K562 (cell line): ENCODE measurements at regions not wholly inside any gene's neighbourhood (a gene's known extent, or its start where the extent isn't known, plus 50 kb on each side); places are given as distances from the start of the nearest gene placed in this dataset.
"Not testable (repeated sequence)": the region's sequence is repeated elsewhere in the genome, so short reads cannot be mapped to it uniquely, and the experiment has no call there.

Experiments
- CBX3 ChIP-seq, 2 experiments: IDR thresholded peaks; 1 replicate in 1 of 2; 2 replicates in 1 of 2; pipeline ENCODE4 v1.6.1; 2012; ENCODE audit warnings: inconsistent platforms in 2 of 2, low read length in 2 of 2, borderline replicate concordance in 1 of 2, control low read depth in 1 of 2
- CREB3 ChIP-seq: fragments of 450-650 bp; conservative IDR thresholded peaks from 2 replicates; pipeline ENCODE4 v1.6.1; 2016; ENCODE audit warnings: missing genetic modification characterization, low read depth, mild to moderate bottlenecking, missing compliant biosample characterization, moderate library complexity
- ETV1 ChIP-seq: fragments of 450-650 bp; conservative IDR thresholded peaks from 2 replicates; pipeline ENCODE4 v1.6.1; 2016; ENCODE audit warnings: missing genetic modification characterization, control low read depth, low read depth, missing compliant biosample characterization
- MGA ChIP-seq: fragments of 450-650 bp; IDR thresholded peaks from 2 replicates; pipeline ENCODE4 v1.6.1; 2016; ENCODE audit warnings: mild to moderate bottlenecking, moderate library complexity
- NFRKB ChIP-seq: fragments of 450-650 bp; IDR thresholded peaks from 2 replicates; pipeline ENCODE4 v1.6.1; 2016; ENCODE audit warnings: low read depth
- NFXL1 ChIP-seq: fragments of 450-650 bp; formaldehyde crosslinking; IDR thresholded peaks from 2 replicates; pipeline ENCODE4 v1.4.0; 2021; ENCODE audit warnings: mild to moderate bottlenecking
- SMAD4 ChIP-seq: fragments of 250-450 bp; sonication (Bioruptor Pico); conservative IDR thresholded peaks from 2 replicates; pipeline ENCODE4 v1.8.0; 2021; ENCODE audit warnings: inconsistent platforms, mild to moderate bottlenecking, moderate library complexity
- STAT5B ChIP-seq: fragments of 250-450 bp; sonication (Bioruptor Pico); IDR thresholded peaks from 2 replicates; pipeline ENCODE4 v1.8.0; 2021; ENCODE audit warnings: mild to moderate bottlenecking, inconsistent platforms
- THRAP3 ChIP-seq: fragments of 450-650 bp; IDR thresholded peaks from 2 replicates; pipeline ENCODE4 v1.6.1; 2016; ENCODE audit warnings: mild to moderate bottlenecking, inconsistent platforms, borderline replicate concordance
- TRIM28 ChIP-seq: fragments of 450-650 bp; IDR thresholded peaks from 2 replicates; pipeline ENCODE4 v1.6.1; 2017
- ZNF586 ChIP-seq: fragments of 450-650 bp; formaldehyde crosslinking; conservative IDR thresholded peaks from 2 replicates; pipeline ENCODE4 v1.4.0; 2020; ENCODE audit warnings: mild to moderate bottlenecking, moderate library complexity
- ZNF740 ChIP-seq, 3 experiments: fragments of 200-800 bp in 1 of 3; sonication (Bioruptor generic) in 1 of 3; sonication (generic) in 1 of 3; formaldehyde crosslinking in 1 of 3; IDR thresholded peaks; 2 replicates each; pipeline versions ENCODE4 v1.6.1 to v1.8.0; 2016 to 2022; ENCODE audit warnings: mild to moderate bottlenecking in 2 of 3, missing compliant biosample characterization in 2 of 3, missing genetic modification characterization in 2 of 3, missing genetic modification reagents in 1 of 3
- ZNF76 ChIP-seq: fragments of 250-450 bp; sonication (Bioruptor Pico); IDR thresholded peaks from 2 replicates; pipeline ENCODE4 v1.4.0; 2020; ENCODE audit warnings: mild to moderate bottlenecking, moderate library complexity, borderline replicate concordance

GRCh38 chr7:106567204-106568001 lies 93.6 kb downstream of the CCDC71L start (continued):
- TF ChIP-seq MGA (peak; percentile 63), THRAP3 (0 out of 2 replicates have a peak, but pooled peaks have one; percentile 8), NFRKB (peak; percentile 92), ZNF76 (0 out of 2 replicates have a peak, but pooled peaks have one; percentile 20), NFXL1 (CRISPR knock-in tag) (peak; percentile 80), ZNF740 (tag; IDR thresholded peaks at IDR 0.05) (peak in 1 of 2 experiments; percentile 84; a peak in 2 of 4 replicates), CBX3 (IDR thresholded peaks at IDR 0.05; ENCODE audit: borderline replicate concordance in 1 of 2, low read length in 2 of 2) (peak in 1 of 2 experiments; percentile 59; a peak in 2 of 3 replicates), STAT5B (0 out of 2 replicates have a peak, but pooled peaks have one; percentile 30), SMAD4 (CRISPR knock-in tag) (peak; percentile 87), TRIM28 (peak; percentile 80), ZNF586 (0 out of 2 replicates have a peak, but pooled peaks have one; percentile 26), ETV1 (tag) (peak; percentile 44; the same call in 1 of the 2 replicates), CREB3 (tag) (0 out of 2 replicates have a peak, but pooled peaks have one; percentile 63)
- not testable (repeated sequence) for TF ChIP-seq ZNF740 (CRISPR knock-in tag; IDR thresholded peaks at IDR 0.05)
